Adrenal gland (tissue), 9 donors: ENCODE measurements at regions not wholly inside any gene's neighbourhood (a gene's known extent, or its start where the extent isn't known, plus 50 kb on each side); places are given as distances from the start of the nearest gene placed in this dataset.

ENCODE experiments used
- DNase-seq, 7 donors: peaks; one replicate each; pipeline ENCODE4 v3.0.0-alpha.2; 2019 to 2020
- H3K27ac ChIP-seq, 5 donors: fragments of 200-600 bp; sonication (generic) in 4 of 5; 1 replicate in 3 of 5; 2 replicates in 2 of 5; pipeline versions ENCODE4 v1.5.1 to v1.8.0; 2016 to 2020; ENCODE audit warnings: mild to moderate bottlenecking in 1 of 5
- H3K27me3 ChIP-seq: fragments of 200-600 bp; 2 replicates; pipeline ENCODE4 v1.8.0; 2021
- H3K36me3 ChIP-seq, 2 donors: fragments of 200-600 bp; replicated peaks in 1 of 2; 1 replicate in 1 of 2; 2 replicates in 1 of 2; pipeline versions ENCODE4 v1.5.1 to v1.8.0; 2018 to 2022
- H3K4me1 ChIP-seq, 2 donors: fragments of 200-600 bp; replicated peaks in 1 of 2; 1 replicate in 1 of 2; 2 replicates in 1 of 2; pipeline versions ENCODE4 v1.5.1 to v1.8.0; 2018 to 2021
- H3K4me3 ChIP-seq, 4 donors: fragments of 200-600 bp; sonication (generic) in 3 of 4; one replicate each; pipeline ENCODE4 v1.5.1; 2016 to 2018
- H3K9me3 ChIP-seq, 3 donors: fragments of 200-600 bp; sonication (generic) in 1 of 3; replicated peaks in 1 of 3; 1 replicate in 2 of 3; 2 replicates in 1 of 3; pipeline versions ENCODE4 v1.5.1 to v1.8.0; 2016 to 2021
- CTCF ChIP-seq, 6 experiments: fragments of 450-650 bp in 4 of 6; fragments of 200-600 bp in 2 of 6; sonication (generic) in 1 of 6; IDR thresholded peaks; 1 replicate in 5 of 6; 2 replicates in 1 of 6; pipeline versions ENCODE4 v1.5.1 to v1.8.0; 2016 to 2021; ENCODE audit warnings: antibody characterized with exemption in 6 of 6, mild to moderate bottlenecking in 2 of 6, moderate library complexity in 1 of 6
- POLR2A ChIP-seq, 2 donors: fragments of 450-650 bp; IDR thresholded peaks; one replicate each; pipeline ENCODE4 v1.6.1; 2017; ENCODE audit warnings: antibody characterized with exemption in 2 of 2, mild to moderate bottlenecking in 2 of 2, moderate library complexity in 1 of 2
- WGBS, 4 donors: extraction: QIAGEN DNeasy Blood & Tissue Kit in 2 of 4; methylation state at CpG; one replicate each; pipeline versions ENCODE4 v1.1.5 to v1.1.7; 2013 to 2017; 5-methylcytosine and 5-hydroxymethylcytosine counted together
- intact Hi-C, 2 donors: fragments of 100-400 bp; cut with DNase I; formaldehyde crosslinking; loops; one replicate each; pipeline versions ENCODE4 v1.14.1 to v1.15.0; 2022 to 2023
- donor health status: healthy with polysubstance abuse.
- donor health status: Bipolar disorder and iron deficiency.
- donor health status: DM: yes; HTN: yes; CAD: no.
- donor health status: DM: no; HTN: no; CAD: no.
- donor health status: DM: no; HTN: no; CAD: no.

- no peaks in the 10 kb centered on the region for H3K36me3 ChIP-seq
- no peak for TF ChIP-seq CTCF (IDR thresholded peaks at IDR 0.05)
- TF ChIP-seq POLR2A (IDR thresholded peaks at IDR 0.05) = no peak
- H3K9me3 ChIP-seq = no peaks in the 10 kb centered on the region
- H3K4me1 ChIP-seq = no peaks in the 10 kb centered on the region
- no peaks in the 10 kb centered on the region for H3K27me3 ChIP-seq
- no peak overlapping the region for H3K4me3 ChIP-seq
- DNase-seq = no peak
- WGBS, 4 donors = 88 to 93% (median 90%) methylated on average over 3 of the region's 3 CpGs
- intact Hi-C loops = no loop called here
- no peak overlapping the region for H3K27ac ChIP-seq
Observed at GRCh38 chr4:180493299-180493698, 1749.9 kb upstream of the TENM3 start.

GRCh38 chr4:180500154-180500553, 1743.0 kb upstream of the TENM3 start:
- no peak for DNase-seq
- H3K27me3 ChIP-seq = no peaks in the 10 kb centered on the region
- no peak for TF ChIP-seq CTCF (IDR thresholded peaks at IDR 0.05)
- no peak for TF ChIP-seq POLR2A (IDR thresholded peaks at IDR 0.05)
- peaks cover 0 to 5% of the 10 kb centered on the region in 2 donors for H3K4me1 ChIP-seq
- H3K9me3 ChIP-seq = no peaks in the 10 kb centered on the region
- H3K27ac ChIP-seq = no peak overlapping the region
- H3K36me3 ChIP-seq = no peaks in the 10 kb centered on the region
- no peak overlapping the region for H3K4me3 ChIP-seq
- intact Hi-C loops = no loop called here
- WGBS, 4 donors = 87 to 93% (median 90%) methylated on average over 3 of the region's 3 CpGs

- no peaks in the 10 kb centered on the region for H3K27me3 ChIP-seq
- no peaks in the 10 kb centered on the region for H3K36me3 ChIP-seq
- WGBS, 4 donors = 65 to 74% (median 69%) methylated on average over 3 of the region's 3 CpGs
- no peak for TF ChIP-seq POLR2A (IDR thresholded peaks at IDR 0.05)
- no peak for TF ChIP-seq CTCF (IDR thresholded peaks at IDR 0.05)
- H3K9me3 ChIP-seq = no peaks in the 10 kb centered on the region
- no peak overlapping the region for H3K4me3 ChIP-seq
- intact Hi-C loops = no loop called here
- peak in 2 of 7 donors; percentile 14 to 17 for DNase-seq
- no peak overlapping the region for H3K27ac ChIP-seq
- no peaks in the 10 kb centered on the region for H3K4me1 ChIP-seq
Observed at GRCh38 chr4:180512801-180513475, 1730.3 kb upstream of the TENM3 start.

GRCh38 chr4:180518906-180519305, 1724.3 kb upstream of the TENM3 start:
- Histone ChIP-seq H3K27ac (no peak overlapping the region), H3K4me3 (no peak overlapping the region), H3K36me3 (no peaks in the 10 kb centered on the region), H3K9me3 (no peaks in the 10 kb centered on the region), H3K4me1 (no peaks in the 10 kb centered on the region), H3K27me3 (no peaks in the 10 kb centered on the region)
- DNase-seq = no peak
- WGBS, 4 donors = 64 to 73% (median 70%) methylated on average over 4 of the region's 4 CpGs
- intact Hi-C loops = no loop called here
- no peak for TF ChIP-seq POLR2A (IDR thresholded peaks at IDR 0.05)
- TF ChIP-seq CTCF (IDR thresholded peaks at IDR 0.05) = no peak
